Heart right ventricle (tissue), 16 donors: ENCODE measurements at regions not wholly inside any gene's neighbourhood (a gene's known extent, or its start where the extent isn't known, plus 50 kb on each side); places are given as distances from the start of the nearest gene placed in this dataset.

Experiments
- ATAC-seq, 8 donors: fragments of 200-7000 bp; cut with Tn5 transposase; one replicate each; pipeline ENCODE4 v1.9.1; 2020; ENCODE audit warnings: mild to moderate bottlenecking in 8 of 8, moderate library complexity in 8 of 8, moderate number of reproducible peaks in 1 of 8
- DNase-seq, 2 donors: peaks; one replicate each; pipeline ENCODE4 v3.0.0-alpha.2; 2020
- H3K27ac ChIP-seq, 10 donors: fragments of 200-600 bp; sonication (generic) in 2 of 10; one replicate each; pipeline versions ENCODE4 v1.5.0 to v1.8.0; 2020 to 2022; ENCODE audit warnings: mild to moderate bottlenecking in 3 of 10
- H3K27me3 ChIP-seq, 7 donors: fragments of 200-600 bp; one replicate each; pipeline ENCODE4 v1.8.0; 2021 to 2022; ENCODE audit warnings: mild to moderate bottlenecking in 2 of 7
- H3K36me3 ChIP-seq, 9 donors: fragments of 200-600 bp; sonication (generic) in 1 of 9; one replicate each; pipeline versions ENCODE4 v1.5.0 to v1.8.0; 2020 to 2022; ENCODE audit warnings: mild to moderate bottlenecking in 2 of 9
- H3K4me1 ChIP-seq, 9 donors: fragments of 200-600 bp; sonication (generic) in 1 of 9; one replicate each; pipeline versions ENCODE4 v1.5.0 to v1.8.0; 2020 to 2022; ENCODE audit warnings: mild to moderate bottlenecking in 4 of 9
- H3K4me3 ChIP-seq, 10 donors: fragments of 200-600 bp; sonication (generic) in 2 of 10; one replicate each; pipeline versions ENCODE4 v1.5.0 to v1.8.0; 2020 to 2022; ENCODE audit warnings: mild to moderate bottlenecking in 7 of 10, moderate library complexity in 2 of 10
- H3K9me3 ChIP-seq, 11 donors: fragments of 200-600 bp in 10 of 11; sonication (generic) in 2 of 11; one replicate each; pipeline versions ENCODE4 v1.5.0 to v1.8.0; 2013 to 2022; ENCODE audit warnings: mild to moderate bottlenecking in 2 of 11, control low read depth in 1 of 11, moderate library complexity in 1 of 11
- CTCF ChIP-seq, 9 donors: fragments of 200-600 bp; sonication (generic) in 2 of 9; IDR thresholded peaks; one replicate each; pipeline versions ENCODE4 v1.5.0 to v1.8.0; 2021 to 2022; ENCODE audit warnings: antibody characterized with exemption in 9 of 9, mild to moderate bottlenecking in 5 of 9, moderate library complexity in 1 of 9
- WGBS, 2 donors: extraction: QIAGEN DNeasy Blood & Tissue Kit; methylation state at CpG; one replicate each; pipeline ENCODE4 v1.1.7; 2013; ENCODE audit warnings: inconsistent platforms in 1 of 2; 5-methylcytosine and 5-hydroxymethylcytosine counted together
- intact Hi-C, 10 donors: fragments of 100-400 bp; cut with DNase I; formaldehyde crosslinking; loops; one replicate each; pipeline versions ENCODE4 v1.11.1 to v1.14.2; 2022
- donor health status: Arrhythmogenic right ventricular cardiomyopathy.
- donor health status: ischemic (EF 13 %, LVEDD 7.1; RV severe dilation, severe dysfunction).
- donor health status: healthy with polysubstance abuse.
- donor health status: DM: no; HTN: yes; CAD: no.
- donor health status: DM: no; HTN: no; CAD: no.
- donor health status: ischemic (EF 25% LVEDD 6.9; RV normal size, moderate dysfunction).
- donor health status: ischemic (EF 25% LVEDD 5.7; RV mildly dilated, moderate dysfunction).
- donor health status: healthy.
- donor health status: DM: yes; HTN: yes; CAD: no.
- donor health status: Ischemic cardiomyopathy.
- donor health status: ischemic (EF 35%, LVEDD 5.7; RV mildly dilated, moderate dysfunction).
- donor health status: nonischemic (EF 11% LVEDD 7.7; RV severe dilation, severe dysfunction).
- donor health status: DM: yes; HTN: yes; CAD: no.
- donor health status: PGD.
- donor health status: ischemic (EF 29% LVEDD 5.4; RV normal size, mild dysfunction).
- donor health status: nonischemic (EF 23%, LVEDD 6.1; RV moderate dilation, normal function).

- ATAC-seq (no peak), DNase-seq (no peak)
- no peak overlapping the region for H3K27ac ChIP-seq
- no peak for TF ChIP-seq CTCF (IDR thresholded peaks at IDR 0.05)
- WGBS, 2 donors = 74 to 95% methylated on average over 7 of the region's 7 CpGs
- no peaks in the 10 kb centered on the region for H3K4me1 ChIP-seq
- intact Hi-C loops = loop anchor here in 1 of 10 donors (10.0 kb wide), 1 partner anchor 64 kb away; no protein-coding TSS in a partner anchor
- no peaks in the 10 kb centered on the region for H3K27me3 ChIP-seq
- H3K4me3 ChIP-seq = no peak overlapping the region
- H3K9me3 ChIP-seq = no peaks in the 10 kb centered on the region
- no peaks in the 10 kb centered on the region for H3K36me3 ChIP-seq
These were observed 109.6 kb downstream of the CTNND1 start for GRCh38 chr11:57871231-57871630.

- TF ChIP-seq CTCF (IDR thresholded peaks at IDR 0.05) = no peak
- no peaks in the 10 kb centered on the region for H3K27me3 ChIP-seq
- no peak for DNase-seq
- no peaks in the 10 kb centered on the region for H3K4me1 ChIP-seq
- H3K4me3 ChIP-seq = no peak overlapping the region
- WGBS, 2 donors = 76% methylated on average over 7 of the region's 7 CpGs
- no peak for ATAC-seq
- intact Hi-C loops = loop anchor here in 1 of 10 donors (10.0 kb wide), 1 partner anchor 61 kb away; no protein-coding TSS in a partner anchor
- H3K27ac ChIP-seq = no peak overlapping the region
- H3K36me3 ChIP-seq = no peaks in the 10 kb centered on the region
- H3K9me3 ChIP-seq = no peaks in the 10 kb centered on the region
These were observed 111.8 kb downstream of the CTNND1 start for GRCh38 chr11:57873196-57873911.

- H3K27me3 ChIP-seq = no peaks in the 10 kb centered on the region
- H3K4me3 ChIP-seq = no peak overlapping the region
- no peak for TF ChIP-seq CTCF (IDR thresholded peaks at IDR 0.05)
- H3K36me3 ChIP-seq = no peaks in the 10 kb centered on the region
- H3K4me1 ChIP-seq = no peaks in the 10 kb centered on the region
- WGBS, 2 donors = 77 to 81% methylated on average over 10 of the region's 10 CpGs
- H3K9me3 ChIP-seq = no peaks in the 10 kb centered on the region
- DNase-seq (no peak), ATAC-seq (no peak)
- no peak overlapping the region for H3K27ac ChIP-seq
- intact Hi-C loops = loop anchor here in 1 of 10 donors (10.0 kb wide), 1 partner anchor 60 kb away; no protein-coding TSS in a partner anchor
These were observed 113.4 kb downstream of the CTNND1 start for GRCh38 chr11:57874981-57875380.

- H3K4me1 ChIP-seq = peaks cover 0 to 10% (median 0%) of the 10 kb centered on the region in 9 donors
- H3K36me3 ChIP-seq = no peaks in the 10 kb centered on the region
- intact Hi-C loops = no loop called here
- WGBS, 2 donors = 60 to 64% methylated on average over 3 of the region's 3 CpGs
- H3K27ac ChIP-seq = no peak overlapping the region
- ATAC-seq (peak in 3 of 8 donors; percentile 54 to 82 (median 77)), DNase-seq (no peak)
- no peak for TF ChIP-seq CTCF (IDR thresholded peaks at IDR 0.05)
- H3K4me3 ChIP-seq = no peak overlapping the region
- H3K27me3 ChIP-seq = no peaks in the 10 kb centered on the region
- H3K9me3 ChIP-seq = no peaks in the 10 kb centered on the region
These were observed 120.0 kb downstream of the CTNND1 start for GRCh38 chr11:57881647-57882046.
